HG02642 (cell line): ENCODE measurements at regions not wholly inside any gene's neighbourhood (a gene's known extent, or its start where the extent isn't known, plus 50 kb on each side); places are given as distances from the start of the nearest gene placed in this dataset.
"Not testable (repeated sequence)": the region's sequence is repeated elsewhere in the genome, so short reads cannot be mapped to it uniquely, and the experiment has no call there.

ENCODE experiments used
- ATAC-seq: cut with Tn5 transposase; IDR thresholded peaks from one replicate; pipeline ENCODE4 v1.9.1; 2021; ENCODE audit warnings: mild to moderate bottlenecking; ENCODE audit not compliant: unreplicated experiment, poor library complexity

DNA sequence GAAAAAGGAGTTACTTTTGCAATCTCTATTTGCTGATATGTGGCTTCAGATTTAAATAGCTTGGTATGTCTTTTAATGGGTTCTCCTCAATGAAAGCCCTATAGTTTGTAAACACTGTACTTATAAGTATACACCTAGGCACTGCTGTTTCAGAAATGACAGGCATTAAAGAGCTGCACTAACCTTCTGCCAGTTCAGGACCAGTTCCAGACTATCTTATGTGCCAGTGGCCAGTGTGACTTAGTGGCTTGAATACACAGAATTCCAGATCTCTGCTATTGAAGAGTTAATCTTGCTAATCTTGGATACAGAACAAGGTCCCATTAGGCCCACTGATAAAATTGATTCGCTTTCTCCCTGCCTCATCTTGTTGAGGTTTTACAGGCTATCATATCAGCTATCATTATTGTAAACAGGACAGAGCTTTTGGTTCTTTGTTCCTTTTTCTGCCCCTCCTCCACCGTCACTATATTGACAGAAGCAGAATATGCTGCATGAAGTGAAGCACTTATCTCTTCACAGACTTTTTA lies 337.5 kb downstream of the LRRIQ3 start:
- no peak for ATAC-seq

DNA sequence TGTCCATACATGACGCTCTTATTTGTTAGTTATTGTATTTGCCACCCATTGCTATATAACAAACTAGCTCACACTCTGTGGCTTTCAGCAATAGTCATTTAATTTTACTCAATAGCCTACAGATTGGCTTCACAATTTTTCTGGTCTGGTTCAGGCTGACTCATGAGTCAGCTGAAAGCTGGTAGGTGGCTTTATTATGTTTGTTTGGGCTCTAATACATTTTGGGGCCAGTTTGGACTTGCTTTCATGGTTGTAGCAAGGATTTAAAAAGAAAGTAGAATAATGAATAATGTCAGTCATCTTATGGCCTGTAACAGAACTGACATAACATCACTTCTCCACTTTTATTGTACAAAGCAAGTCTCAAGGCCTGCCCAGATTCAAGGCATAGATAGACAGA lies 338.7 kb downstream of the LRRIQ3 start:
- ATAC-seq = no peak

DNA sequence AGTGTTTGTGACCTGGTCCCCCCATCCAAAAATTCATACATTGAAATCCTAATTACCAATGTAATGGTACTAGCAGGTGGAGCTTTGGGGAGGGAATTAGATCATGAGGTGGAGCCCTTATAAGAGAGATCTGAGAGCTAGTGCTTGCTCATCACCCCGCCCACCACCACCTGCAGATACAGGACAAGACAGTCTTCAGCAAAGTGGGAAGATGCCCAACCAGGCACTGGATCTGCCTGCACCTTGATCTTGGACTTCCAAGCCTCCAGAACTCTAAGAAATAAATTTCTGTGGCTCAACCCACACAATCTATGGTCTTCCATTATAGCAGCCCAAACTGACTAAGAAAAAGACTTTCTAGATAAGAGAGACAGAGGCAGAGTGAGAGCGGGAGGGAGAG lies 343.4 kb downstream of the LRRIQ3 start:
- ATAC-seq = no peak

DNA sequence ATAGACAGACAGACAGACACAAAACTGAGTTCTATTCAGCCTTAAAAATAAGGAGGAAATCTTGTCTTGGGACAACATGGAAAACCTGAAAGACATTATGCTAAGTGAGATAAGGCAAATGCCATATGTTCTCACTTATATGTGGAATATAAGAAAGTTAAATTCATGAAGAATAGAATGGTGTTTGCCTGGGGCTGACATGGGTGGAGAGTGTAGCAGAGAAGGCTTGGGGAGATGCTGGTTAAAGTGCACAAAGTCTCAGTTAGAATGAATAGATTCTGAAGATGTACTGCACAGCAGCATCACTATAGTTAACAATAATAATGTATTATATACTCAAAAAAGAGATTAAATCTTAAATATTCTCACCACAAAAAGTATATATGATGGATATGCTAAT lies 355.5 kb downstream of the LRRIQ3 start:
- ATAC-seq = no peak

DNA sequence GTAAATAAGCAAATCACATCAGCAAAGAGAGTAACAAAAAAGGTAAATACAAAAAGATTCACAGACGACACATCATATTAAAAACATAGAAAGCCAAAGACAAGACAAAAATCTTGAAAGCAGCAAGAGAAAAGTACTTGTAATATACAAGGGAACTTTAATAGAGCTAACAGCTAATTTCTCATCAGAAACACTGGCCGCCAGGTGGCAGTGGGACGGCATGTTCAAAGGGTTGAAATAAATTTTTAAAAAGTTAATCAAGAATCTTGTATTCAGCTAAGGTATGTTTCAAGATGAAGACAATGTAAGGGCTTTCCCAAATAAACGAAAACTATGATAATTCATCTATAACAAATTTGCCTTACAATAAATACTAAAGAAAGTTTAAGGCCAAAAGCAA lies 358.1 kb downstream of the LRRIQ3 start:
- ATAC-seq = no peak

DNA sequence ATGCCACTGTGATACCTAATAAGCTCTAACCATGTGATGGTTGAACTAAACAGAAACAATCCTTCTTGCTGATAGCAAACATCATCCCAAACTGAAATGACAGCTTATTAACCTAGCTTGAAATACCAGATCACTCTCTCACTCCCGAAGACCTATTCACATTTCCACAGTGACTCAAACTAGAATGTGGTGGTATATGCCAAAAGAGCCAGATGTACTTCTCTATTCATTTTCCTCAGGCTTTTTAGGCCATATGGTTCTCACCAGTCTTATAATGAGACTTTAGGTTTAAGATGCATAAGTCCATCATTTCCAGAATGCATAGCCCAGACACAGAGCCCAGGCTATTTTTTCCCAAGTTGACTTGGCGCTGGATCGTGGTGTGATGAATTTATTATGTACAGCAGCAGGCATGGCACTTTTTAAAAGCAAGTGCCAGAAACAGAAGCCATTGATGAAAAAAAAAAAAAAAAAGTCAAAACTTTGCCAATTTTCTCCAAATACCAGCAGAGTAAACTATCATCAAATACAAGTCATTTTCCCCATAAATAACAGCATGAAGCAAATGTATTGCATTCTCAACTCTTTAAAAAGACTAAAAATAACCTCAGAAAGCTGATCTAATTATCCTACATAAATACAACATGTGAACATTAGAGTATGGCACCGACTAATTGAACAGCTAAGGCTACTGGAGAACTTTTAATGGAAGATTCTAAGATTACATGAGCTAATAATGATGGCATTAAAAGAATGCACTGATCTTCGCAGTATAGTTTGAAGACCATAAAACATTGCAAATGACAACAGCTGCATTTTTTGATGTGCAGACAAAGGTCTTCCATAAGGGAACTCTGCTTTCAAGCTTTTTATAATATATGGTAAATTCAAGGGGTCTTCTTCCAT lies 365.4 kb downstream of the LRRIQ3 start:
- ATAC-seq = no peak

DNA sequence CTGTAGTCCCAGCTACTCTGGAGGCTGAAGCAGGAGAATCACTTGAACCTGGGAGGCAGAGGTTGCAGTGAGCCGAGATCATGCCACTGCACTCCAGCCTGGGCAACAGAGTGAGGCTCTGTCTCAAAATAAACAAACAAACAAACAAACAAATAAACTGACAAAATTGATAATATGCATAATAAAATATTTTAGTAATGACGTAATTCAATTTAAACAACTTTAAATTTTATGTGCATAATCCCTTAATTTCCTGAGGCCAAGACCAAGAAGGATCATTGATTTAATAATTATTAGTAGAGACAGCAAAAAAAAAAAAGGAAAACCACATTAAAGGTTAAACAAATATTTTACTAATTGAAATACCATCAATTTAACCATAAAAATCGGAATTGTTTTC lies 370.7 kb downstream of the LRRIQ3 start:
- ATAC-seq = not testable (repeated sequence)

DNA sequence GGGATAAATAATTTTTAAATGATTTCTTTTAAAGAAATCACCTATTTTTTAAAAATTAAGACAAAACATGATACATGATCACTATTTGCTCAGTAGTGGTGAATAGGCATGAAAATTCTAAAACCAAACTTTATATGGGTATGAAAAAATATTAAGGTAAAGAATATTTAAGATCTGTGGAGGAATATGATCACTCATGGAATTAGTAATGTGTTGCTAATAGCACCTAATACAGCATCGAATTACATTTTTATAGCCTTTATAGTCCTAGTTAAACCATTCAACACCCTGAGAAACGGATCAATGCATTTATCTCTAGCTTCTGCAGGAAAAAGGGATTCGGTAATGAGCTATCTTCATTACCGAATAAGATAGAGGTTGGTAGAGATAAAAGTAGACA lies 373.9 kb downstream of the LRRIQ3 start:
- no peak for ATAC-seq

DNA sequence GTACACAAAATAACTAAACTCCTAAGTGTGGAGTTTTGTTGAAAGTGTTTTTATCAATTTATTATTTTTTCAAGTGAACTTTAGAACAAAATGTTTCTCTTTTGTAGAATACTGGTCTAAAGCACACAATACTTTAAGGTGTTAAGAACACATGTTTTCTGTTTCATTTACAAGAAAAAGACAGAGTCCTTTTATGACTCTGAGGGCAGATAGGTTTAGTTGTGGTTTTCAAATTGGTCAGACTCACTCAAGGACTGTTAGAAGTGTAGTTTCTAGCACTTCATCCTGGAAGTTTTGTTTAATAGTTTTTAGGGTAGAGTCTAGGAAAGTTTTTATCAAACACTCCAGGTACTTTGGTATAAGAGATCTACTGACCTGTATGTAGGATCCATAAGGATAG lies 376.5 kb downstream of the LRRIQ3 start:
- ATAC-seq = peak; percentile 59

DNA sequence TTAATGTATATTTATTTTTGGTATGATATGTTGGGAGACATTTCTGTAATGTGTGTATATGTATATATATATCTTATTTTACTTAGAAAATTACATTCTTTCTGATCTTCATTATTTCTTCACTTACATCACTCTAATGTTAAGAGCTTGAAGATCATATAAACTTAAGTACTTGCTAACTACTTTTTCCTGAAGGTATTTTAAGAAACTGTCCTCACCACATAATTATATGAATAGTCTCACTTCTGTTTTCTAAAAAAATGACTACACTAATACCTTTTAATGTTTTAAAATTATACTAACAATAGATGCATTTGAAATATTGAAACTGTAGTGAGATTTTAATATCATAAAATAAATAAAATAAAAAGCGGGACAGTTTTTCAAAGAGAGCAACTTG lies 377.1 kb downstream of the LRRIQ3 start:
- no peak for ATAC-seq

DNA sequence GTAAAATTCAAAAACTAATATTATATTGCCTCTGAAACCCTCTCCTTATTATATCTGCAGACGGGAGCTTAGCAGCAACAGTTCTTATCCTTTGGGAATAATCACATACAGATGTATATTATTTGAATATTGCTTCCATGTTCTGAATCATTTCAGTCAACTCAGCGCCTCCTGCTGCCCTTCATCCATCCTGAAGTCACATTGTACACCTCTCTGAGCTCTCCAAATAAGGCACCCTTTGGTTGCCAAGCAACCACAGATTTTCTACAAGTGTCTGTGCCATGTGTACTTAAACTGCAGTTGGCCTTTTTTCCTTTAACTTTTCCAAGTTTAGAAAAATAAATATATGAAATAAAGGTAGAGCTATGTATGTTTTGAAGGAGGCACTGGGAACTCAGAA lies 384.3 kb downstream of the LRRIQ3 start:
- no peak for ATAC-seq

DNA sequence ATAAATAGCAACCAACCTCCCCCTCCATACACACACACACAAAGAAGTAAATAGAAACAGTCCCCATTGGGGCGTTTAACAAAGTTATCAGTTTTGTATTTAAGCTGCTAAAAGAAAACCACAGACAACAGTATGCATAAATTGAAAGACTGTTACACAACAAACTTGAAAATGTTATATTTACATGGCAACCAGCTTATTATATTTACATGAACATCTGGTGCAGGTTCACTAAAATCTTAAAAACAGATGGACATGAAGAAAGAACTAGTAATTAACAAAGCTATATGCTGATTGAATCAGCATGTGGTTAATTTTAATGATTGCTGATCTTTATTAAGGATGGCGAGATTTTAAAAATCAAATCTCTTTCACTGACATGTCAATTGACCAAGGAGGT lies 384.7 kb downstream of the LRRIQ3 start:
- no peak for ATAC-seq

DNA sequence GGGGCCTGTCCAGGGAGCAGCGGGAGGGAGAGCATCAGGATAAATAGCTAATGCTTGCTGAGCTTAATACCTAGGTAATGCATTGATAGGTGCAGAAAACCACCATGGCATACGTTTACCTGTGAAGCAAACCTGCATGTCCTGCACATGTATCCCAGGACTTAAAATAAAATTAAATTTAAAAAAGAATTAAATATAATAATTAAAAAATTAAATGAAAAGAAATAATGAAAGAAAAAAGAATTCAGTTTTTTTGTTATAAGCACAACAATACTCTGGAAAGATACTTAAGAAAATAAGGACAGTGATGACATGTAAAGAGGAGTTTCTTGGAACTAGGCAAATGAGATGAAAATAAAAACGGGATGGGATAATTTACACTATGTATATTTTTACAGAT lies 386.2 kb downstream of the LRRIQ3 start:
- ATAC-seq = no peak

DNA sequence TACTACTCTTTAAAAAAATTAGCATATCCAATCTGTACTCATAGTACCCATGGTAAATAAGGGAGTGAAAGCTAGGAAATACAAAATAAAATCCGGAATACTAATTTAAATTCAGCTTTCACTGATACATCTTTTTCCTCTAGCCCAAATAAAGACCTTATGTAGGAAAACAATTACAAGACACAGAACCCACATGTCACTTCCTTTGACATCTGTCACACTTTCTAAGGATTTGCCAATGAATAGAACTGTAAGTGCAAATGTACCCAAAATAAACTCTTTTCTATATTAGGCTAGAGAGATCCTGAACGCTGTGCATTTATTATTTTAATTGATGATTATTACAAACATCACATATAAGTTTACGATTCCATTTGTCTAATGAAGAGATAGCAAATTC lies 393.0 kb downstream of the LRRIQ3 start:
- ATAC-seq = no peak

DNA sequence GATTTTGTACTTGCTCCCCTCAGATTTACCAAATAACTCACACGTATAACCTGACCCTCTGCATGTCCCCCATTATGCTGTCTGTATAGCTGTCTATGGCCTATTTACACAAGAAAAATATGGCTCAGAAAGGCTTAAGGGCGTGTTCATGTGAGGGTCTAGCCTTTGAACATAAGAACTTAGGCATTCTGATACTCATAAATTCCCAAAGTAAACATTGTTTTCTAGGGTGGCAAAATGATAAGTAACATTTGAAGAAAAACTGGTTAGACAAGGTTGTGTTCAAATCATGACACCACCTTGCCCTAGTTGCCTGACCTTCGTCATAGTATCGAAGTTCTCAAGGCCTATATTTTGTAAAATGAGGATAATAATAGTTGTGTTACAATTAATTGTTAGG lies 394.6 kb downstream of the LRRIQ3 start:
- no peak for ATAC-seq

DNA sequence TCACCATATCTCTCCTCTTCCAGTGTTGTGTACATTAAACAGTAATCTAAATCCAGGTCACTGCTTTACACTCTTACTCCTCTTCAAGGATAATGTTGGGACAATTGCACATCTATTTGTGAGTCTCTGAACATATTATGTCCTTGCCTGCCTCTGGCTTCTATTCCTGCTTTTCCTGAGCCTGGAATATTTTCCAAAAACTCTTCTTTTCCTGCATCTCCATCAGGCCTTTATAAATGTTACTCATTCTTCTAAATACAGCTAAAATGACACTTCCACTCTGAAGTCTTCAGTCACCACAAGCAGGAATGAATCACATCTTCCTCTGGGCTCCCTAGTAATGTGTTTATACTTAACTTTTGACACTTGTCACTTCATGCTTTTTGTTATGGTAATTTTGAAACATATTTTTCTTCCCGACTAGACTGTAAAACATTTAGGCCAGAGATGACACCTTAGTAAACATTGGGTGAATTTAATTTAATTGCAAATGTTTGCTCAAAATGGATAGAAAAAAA lies 396.0 kb downstream of the LRRIQ3 start:
- ATAC-seq = no peak

DNA sequence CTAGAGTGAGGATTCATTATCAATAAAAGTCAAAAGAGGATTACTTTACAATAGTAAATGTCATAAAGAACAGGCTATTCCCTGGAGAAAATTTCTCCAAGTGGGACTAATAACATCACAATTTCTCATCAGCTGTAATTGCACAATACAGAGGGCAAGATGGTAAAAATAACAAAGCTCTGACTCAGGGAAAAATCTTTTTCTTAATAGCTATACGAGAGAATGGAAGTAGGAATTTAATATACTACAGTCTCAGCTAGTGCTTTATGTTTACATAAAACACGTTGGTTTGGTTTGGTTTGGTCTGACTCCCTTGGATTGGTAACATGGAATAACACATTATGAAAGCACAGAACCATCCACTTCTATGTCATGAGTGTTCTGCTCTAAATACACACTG lies 397.6 kb downstream of the LRRIQ3 start:
- no peak for ATAC-seq

DNA sequence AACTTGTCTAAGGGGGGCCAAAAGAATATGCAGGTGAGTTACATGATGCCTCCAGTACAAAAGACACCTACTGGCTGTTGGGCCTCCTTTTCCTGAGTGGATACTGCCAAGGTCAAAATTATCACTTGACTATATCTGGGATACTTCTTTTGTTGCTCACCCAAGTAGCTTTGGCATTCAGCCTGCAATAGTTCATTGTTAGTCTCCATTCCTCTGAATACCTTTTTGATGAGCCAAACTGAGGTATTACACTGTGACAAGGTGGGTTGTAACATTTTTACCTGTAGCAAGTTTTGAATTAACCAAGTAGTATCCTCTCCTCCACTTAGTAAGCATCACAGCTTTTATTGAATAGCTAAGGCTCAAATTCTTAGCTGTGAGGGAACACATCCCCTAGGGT lies 408.0 kb downstream of the LRRIQ3 start:
- no peak for ATAC-seq

DNA sequence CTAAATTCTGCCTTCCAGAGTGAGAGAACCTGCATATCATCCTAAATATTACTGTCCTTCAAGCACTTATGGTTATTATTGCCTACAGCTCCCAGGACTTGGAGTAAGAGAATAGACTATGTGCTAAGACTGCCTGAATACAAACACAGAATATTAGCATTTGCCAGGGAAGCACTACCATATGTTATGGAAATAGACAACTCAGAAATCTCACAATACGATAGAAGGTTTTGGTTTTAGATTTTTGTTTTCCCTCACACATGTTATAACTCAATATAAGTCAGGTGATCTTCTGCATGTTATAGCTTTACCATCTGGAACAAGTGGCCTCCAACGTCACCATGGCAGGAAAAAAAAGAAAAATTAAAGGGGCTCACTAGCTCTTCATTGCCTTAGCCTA lies 413.9 kb downstream of the LRRIQ3 start:
- ATAC-seq = no peak

DNA sequence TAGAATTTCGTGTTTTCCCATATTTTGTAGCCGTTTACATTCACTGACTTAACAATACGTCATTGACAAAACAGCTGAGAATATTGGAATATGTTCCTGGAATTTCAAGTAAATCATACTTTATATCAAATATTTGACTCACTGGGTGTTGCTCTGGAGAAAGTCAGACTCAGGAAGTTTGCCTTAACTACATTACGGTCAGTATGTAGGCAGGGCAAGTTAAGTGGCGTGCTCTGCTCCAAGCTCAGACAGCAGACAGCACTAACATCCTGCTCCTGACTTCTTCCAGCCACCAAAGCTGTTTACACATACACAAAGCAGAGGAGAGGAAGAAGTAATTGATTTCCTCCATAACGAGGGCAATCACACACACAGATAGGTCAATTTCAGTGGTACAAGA lies 414.6 kb downstream of the LRRIQ3 start:
- no peak for ATAC-seq

DNA sequence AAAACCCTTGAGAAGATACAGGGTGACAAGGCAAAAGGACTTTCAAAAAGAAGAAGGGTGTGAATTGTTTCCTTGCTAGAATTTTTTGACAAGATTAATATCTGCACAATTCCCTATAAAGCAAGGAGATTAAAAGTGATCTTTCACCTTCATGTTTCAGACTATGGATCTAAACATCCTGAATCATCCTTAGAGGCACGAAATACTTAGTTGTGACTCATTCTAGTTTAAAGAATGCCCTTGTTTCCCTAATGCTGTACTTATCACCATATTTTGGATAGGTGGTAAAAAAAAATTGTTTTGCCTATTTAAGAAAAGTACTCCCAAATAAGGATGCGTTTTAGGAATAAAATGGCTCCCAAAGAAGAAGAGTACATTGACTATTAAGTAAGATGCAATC lies 415.1 kb downstream of the LRRIQ3 start:
- no peak for ATAC-seq

DNA sequence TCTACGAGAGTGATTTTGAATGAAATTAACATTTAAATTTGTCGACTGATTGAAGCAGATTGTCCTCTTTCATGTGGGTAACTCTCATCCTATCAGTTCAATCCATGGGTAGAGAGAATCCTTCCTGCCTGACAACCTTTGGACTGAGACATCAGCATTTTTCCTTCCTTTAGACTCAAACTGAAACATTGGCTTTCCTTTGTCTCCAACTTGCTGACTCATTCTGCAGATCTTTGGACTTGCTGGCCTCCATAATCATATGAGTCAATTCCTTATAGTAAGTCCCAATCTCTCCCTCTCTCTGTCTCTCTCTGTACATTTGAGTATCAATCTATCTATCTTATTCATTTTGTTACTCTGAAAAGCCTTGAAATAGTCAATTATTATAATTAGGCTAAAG lies 416.7 kb downstream of the LRRIQ3 start:
- ATAC-seq = no peak
